ENCODE measurements at regions not wholly inside any gene's neighbourhood (a gene's known extent, or its start where the extent isn't known, plus 50 kb on each side); places are given as distances from the start of the nearest gene placed in this dataset.

DNA sequence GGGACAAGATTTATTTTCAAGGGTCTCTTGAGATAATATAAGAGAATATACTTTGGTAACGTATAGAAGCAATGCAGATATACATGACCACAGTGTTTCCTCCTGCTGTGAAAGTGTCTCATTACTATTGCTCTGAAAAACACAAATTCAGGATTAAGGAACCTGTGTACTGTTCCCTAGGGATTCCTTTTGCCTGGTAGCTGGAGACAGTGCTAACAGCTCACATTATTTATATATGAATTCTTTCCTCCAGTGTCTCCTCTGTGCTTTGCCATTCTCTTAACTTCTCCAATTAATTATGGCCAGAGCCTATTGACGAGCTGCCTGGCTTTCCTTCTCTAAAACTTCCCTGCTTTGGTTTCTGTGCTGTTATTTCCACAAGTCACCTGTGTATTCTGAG is 235.4 kb downstream of the OTOL1 start:
- Histone ChIP-seq H3K27me3 (replicated peaks; ENCODE audit: insufficient read depth, low read depth, low read length, poor library complexity) (no peaks in the 10 kb centered on the region), H3K4me1 (ENCODE audit: insufficient read depth, low read length, poor library complexity, severe bottlenecking) (no peaks in the 10 kb centered on the region), H3K36me3 (ENCODE audit: insufficient read depth, low read length, poor library complexity, severe bottlenecking) (no peaks in the 10 kb centered on the region), H3K27ac (ENCODE audit: low read depth, low read length, poor library complexity, severe bottlenecking) (no peak overlapping the region), H3K4me3 (ENCODE audit: low read depth, low read length, poor library complexity, severe bottlenecking) (no peak overlapping the region), H3K9me3 (ENCODE audit: low read depth, low read length, poor library complexity, severe bottlenecking) (no peaks in the 10 kb centered on the region)
- TF ChIP-seq EZH2 (IDR thresholded peaks at IDR 0.05; ENCODE audit: borderline replicate concordance, low read depth, low read length, poor library complexity, severe bottlenecking), result no peak
- DNase-seq (ENCODE audit: low spot score), result peak; percentile 27
- intact Hi-C loops (cut with micrococcal nuclease; ENCODE audit: unreplicated experiment), result no loop called here
- CTCF ChIA-PET, result no interaction called here
- POLR2A ChIA-PET (ENCODE audit: low non-redundant PET), result no interaction called here
- no TSS peak for BruUV-seq (replicated peaks)

DNA sequence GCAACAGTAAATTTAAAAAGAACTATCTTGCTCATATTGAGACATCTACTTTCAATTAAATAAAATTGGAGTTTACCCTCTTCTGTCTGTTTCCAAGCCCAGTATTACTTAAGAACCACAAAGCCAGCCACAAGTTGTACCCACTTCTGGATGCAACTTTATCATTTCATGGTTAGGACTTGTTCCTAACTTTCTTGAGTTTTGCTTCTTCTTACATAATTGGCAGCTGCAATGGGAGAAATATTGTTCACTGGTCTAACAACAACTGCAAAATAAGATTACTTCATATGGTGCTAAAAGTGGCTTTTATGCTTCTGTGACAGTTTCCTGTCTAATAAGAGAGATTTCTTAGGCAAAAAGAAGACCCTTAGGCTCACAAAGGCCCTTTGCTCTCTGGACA is 240.6 kb downstream of the OTOL1 start:
- no peaks in the 10 kb centered on the region for H3K4me1 ChIP-seq (ENCODE audit: insufficient read depth, low read length, poor library complexity, severe bottlenecking)
- intact Hi-C loops (cut with micrococcal nuclease; ENCODE audit: unreplicated experiment), result no loop called here
- no peaks in the 10 kb centered on the region for H3K9me3 ChIP-seq (ENCODE audit: low read depth, low read length, poor library complexity, severe bottlenecking)
- H3K4me3 ChIP-seq (ENCODE audit: low read depth, low read length, poor library complexity, severe bottlenecking), result no peak overlapping the region
- BruUV-seq (replicated peaks), result no TSS peak
- ChIA-PET POLR2A (ENCODE audit: low non-redundant PET) (no interaction called here), CTCF (no interaction called here)
- TF ChIP-seq EZH2 (IDR thresholded peaks at IDR 0.05; ENCODE audit: borderline replicate concordance, low read depth, low read length, poor library complexity, severe bottlenecking), result no peak
- TF ChIP-seq, protein P1, sequence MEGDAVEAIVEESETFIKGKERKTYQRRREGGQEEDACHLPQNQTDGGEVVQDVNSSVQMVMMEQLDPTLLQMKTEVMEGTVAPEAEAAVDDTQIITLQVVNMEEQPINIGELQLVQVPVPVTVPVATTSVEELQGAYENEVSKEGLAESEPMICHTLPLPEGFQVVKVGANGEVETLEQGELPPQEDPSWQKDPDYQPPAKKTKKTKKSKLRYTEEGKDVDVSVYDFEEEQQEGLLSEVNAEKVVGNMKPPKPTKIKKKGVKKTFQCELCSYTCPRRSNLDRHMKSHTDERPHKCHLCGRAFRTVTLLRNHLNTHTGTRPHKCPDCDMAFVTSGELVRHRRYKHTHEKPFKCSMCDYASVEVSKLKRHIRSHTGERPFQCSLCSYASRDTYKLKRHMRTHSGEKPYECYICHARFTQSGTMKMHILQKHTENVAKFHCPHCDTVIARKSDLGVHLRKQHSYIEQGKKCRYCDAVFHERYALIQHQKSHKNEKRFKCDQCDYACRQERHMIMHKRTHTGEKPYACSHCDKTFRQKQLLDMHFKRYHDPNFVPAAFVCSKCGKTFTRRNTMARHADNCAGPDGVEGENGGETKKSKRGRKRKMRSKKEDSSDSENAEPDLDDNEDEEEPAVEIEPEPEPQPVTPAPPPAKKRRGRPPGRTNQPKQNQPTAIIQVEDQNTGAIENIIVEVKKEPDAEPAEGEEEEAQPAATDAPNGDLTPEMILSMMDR (conservative IDR thresholded peaks at IDR 0.05; ENCODE audit: low read depth, low read length), result no peak
- H3K27ac ChIP-seq (ENCODE audit: low read depth, low read length, poor library complexity, severe bottlenecking), result no peak overlapping the region
- H3K36me3 ChIP-seq (ENCODE audit: insufficient read depth, low read length, poor library complexity, severe bottlenecking), result no peaks in the 10 kb centered on the region
- no peaks in the 10 kb centered on the region for H3K27me3 ChIP-seq (replicated peaks; ENCODE audit: insufficient read depth, low read depth, low read length, poor library complexity)
- no peak for DNase-seq (ENCODE audit: low spot score)

DNA sequence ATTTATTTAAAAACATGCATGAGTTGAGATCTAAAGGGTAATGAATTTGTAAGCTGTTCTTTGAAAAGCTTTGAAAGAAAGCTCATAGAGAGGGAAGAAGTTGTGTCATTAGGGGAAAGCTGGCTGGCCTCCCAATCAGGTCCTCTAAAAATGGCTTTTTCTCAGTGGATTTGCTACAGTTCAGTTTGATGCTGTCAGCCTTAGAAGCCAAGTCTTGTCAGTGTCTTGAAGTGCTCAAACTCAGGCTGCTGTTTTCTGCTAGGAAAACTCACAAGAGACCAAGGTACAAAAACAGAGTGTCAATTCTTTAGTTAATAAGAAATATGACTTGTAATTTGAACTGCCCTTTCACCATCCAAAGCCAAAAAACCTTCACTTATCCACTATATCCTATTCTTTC is 243.8 kb downstream of the OTOL1 start:
- DNase-seq (ENCODE audit: low spot score), result no peak
- no peak overlapping the region for H3K27ac ChIP-seq (ENCODE audit: low read depth, low read length, poor library complexity, severe bottlenecking)
- BruUV-seq (replicated peaks), result no TSS peak
- no peaks in the 10 kb centered on the region for H3K36me3 ChIP-seq (ENCODE audit: insufficient read depth, low read length, poor library complexity, severe bottlenecking)
- intact Hi-C loops (cut with micrococcal nuclease; ENCODE audit: unreplicated experiment), result no loop called here
- CTCF ChIA-PET, result no interaction called here
- no peaks in the 10 kb centered on the region for H3K27me3 ChIP-seq (replicated peaks; ENCODE audit: insufficient read depth, low read depth, low read length, poor library complexity)
- H3K4me3 ChIP-seq (ENCODE audit: low read depth, low read length, poor library complexity, severe bottlenecking), result no peak overlapping the region
- POLR2A ChIA-PET (ENCODE audit: low non-redundant PET), result no interaction called here
- H3K4me1 ChIP-seq (ENCODE audit: insufficient read depth, low read length, poor library complexity, severe bottlenecking), result no peaks in the 10 kb centered on the region
- H3K9me3 ChIP-seq (ENCODE audit: low read depth, low read length, poor library complexity, severe bottlenecking), result no peaks in the 10 kb centered on the region
- TF ChIP-seq EZH2 (IDR thresholded peaks at IDR 0.05; ENCODE audit: borderline replicate concordance, low read depth, low read length, poor library complexity, severe bottlenecking), result no peak
- TF ChIP-seq, protein P1 (conservative IDR thresholded peaks at IDR 0.05; ENCODE audit: low read depth, low read length), result no peak

DNA sequence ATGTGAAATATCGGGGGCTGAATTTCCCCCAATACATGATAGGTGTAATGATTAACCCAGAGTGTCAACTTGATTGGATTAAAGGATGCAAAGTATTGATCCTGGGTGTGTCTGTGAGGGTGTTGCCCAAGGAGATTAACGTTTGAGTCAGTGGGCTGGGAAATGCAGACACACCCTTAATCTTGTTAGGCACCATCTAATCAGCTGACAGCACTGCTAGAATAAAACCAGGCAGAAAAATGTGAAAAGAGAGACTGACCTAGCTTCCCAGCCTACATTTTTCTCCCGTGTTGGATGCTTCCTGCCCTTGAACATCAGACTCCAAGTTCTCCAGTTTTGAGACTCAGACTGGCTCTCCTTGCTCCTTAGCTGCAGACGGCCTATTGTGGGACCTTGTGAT is 247.8 kb downstream of the OTOL1 start:
- no TSS peak for BruUV-seq (replicated peaks)
- no peak for DNase-seq (ENCODE audit: low spot score)
- intact Hi-C loops (cut with micrococcal nuclease; ENCODE audit: unreplicated experiment), result no loop called here
- no peaks in the 10 kb centered on the region for H3K9me3 ChIP-seq (ENCODE audit: low read depth, low read length, poor library complexity, severe bottlenecking)
- no peak overlapping the region for H3K4me3 ChIP-seq (ENCODE audit: low read depth, low read length, poor library complexity, severe bottlenecking)
- ChIA-PET POLR2A (ENCODE audit: low non-redundant PET) (no interaction called here), CTCF (no interaction called here)
- H3K27ac ChIP-seq (ENCODE audit: low read depth, low read length, poor library complexity, severe bottlenecking), result no peak overlapping the region
- H3K36me3 ChIP-seq (ENCODE audit: insufficient read depth, low read length, poor library complexity, severe bottlenecking), result no peaks in the 10 kb centered on the region
- TF ChIP-seq EZH2 (IDR thresholded peaks at IDR 0.05; ENCODE audit: borderline replicate concordance, low read depth, low read length, poor library complexity, severe bottlenecking), result no peak
- TF ChIP-seq, protein P1 (conservative IDR thresholded peaks at IDR 0.05; ENCODE audit: low read depth, low read length), result no peak
- H3K27me3 ChIP-seq (replicated peaks; ENCODE audit: insufficient read depth, low read depth, low read length, poor library complexity), result no peaks in the 10 kb centered on the region
- peaks cover 13% of the 10 kb centered on the region for H3K4me1 ChIP-seq (ENCODE audit: insufficient read depth, low read length, poor library complexity, severe bottlenecking)

Data from A673 (cell line).